SU-DHL-6 (cell line): ENCODE measurements at regions not wholly inside any gene's neighbourhood (a gene's known extent, or its start where the extent isn't known, plus 50 kb on each side); places are given as distances from the start of the nearest gene placed in this dataset.

Experiments
- H2AFZ ChIP-seq: fragments of 200-600 bp; sonication (generic); 2 replicates; pipeline ENCODE4 v1.6.1; 2014; ENCODE audit warnings: low read depth, mild to moderate bottlenecking, moderate library complexity, mixed read lengths, antibody characterized with exemption, low read length; ENCODE audit not compliant: severe bottlenecking
- H3F3A ChIP-seq: fragments of 200-600 bp; shearing (Covaris generic); 2 replicates; pipeline ENCODE4 v1.6.0; 2016; ENCODE audit warnings: antibody characterized with exemption, mild to moderate bottlenecking; ENCODE audit not compliant: insufficient read depth
- H3K27ac ChIP-seq: fragments of 200-600 bp; sonication (generic); 2 replicates; pipeline ENCODE4 v1.5.1; 2016; ENCODE audit warnings: low read depth, mild to moderate bottlenecking, low read length, moderate library complexity, mixed read lengths
- H3K27me3 ChIP-seq: fragments of 200-600 bp; sonication (generic), shearing (Covaris generic); 2 replicates; pipeline ENCODE4 v1.6.0; 2014; ENCODE audit warnings: mild to moderate bottlenecking, low read length
- H3K36me3 ChIP-seq: fragments of 200-600 bp; sonication (generic); 2 replicates; pipeline ENCODE4 v1.6.1; 2014; ENCODE audit warnings: mild to moderate bottlenecking, low read length, mixed read lengths
- H3K4me2 ChIP-seq: fragments of 300-600, 200-600 bp; shearing (Covaris generic), sonication (generic); 2 replicates; pipeline ENCODE4 v1.6.0; 2014; ENCODE audit warnings: low read length, low read depth, mild to moderate bottlenecking; ENCODE audit not compliant: poor library complexity, severe bottlenecking
- H3K4me3 ChIP-seq: fragments of 200-600 bp; sonication (generic); 2 replicates; pipeline ENCODE4 v1.5.1; 2014; ENCODE audit warnings: antibody characterized with exemption, low read length, mild to moderate bottlenecking, mixed read lengths; ENCODE audit not compliant: insufficient read depth, poor library complexity, severe bottlenecking
- H3K79me2 ChIP-seq: fragments of 200-600 bp; sonication (generic); 2 replicates; pipeline ENCODE4 v1.6.1; 2014; ENCODE audit warnings: mild to moderate bottlenecking, low read length, moderate library complexity; ENCODE audit not compliant: insufficient read depth
- H3K9ac ChIP-seq: fragments of 200-600 bp; sonication (generic); 2 replicates; pipeline ENCODE4 v1.7.0; 2014; ENCODE audit warnings: mild to moderate bottlenecking, low read length
- H3K9me2 ChIP-seq: fragments of 200-600 bp; sonication (generic); replicated peaks from 2 replicates; pipeline ENCODE4 v1.6.1; 2014; ENCODE audit warnings: low read length; ENCODE audit not compliant: insufficient read depth
- H3K9me3 ChIP-seq: fragments of 200-600 bp; sonication (generic); 2 replicates; pipeline ENCODE4 v1.6.1; 2014; ENCODE audit warnings: low read length, mixed read lengths; ENCODE audit not compliant: insufficient read depth
- H4K20me1 ChIP-seq: fragments of 200-600 bp; sonication (generic); 2 replicates; pipeline ENCODE4 v1.6.1; 2014; ENCODE audit warnings: low read depth, mild to moderate bottlenecking, antibody characterized with exemption, low read length, moderate library complexity, mixed read lengths
- EZH2phosphoT487 ChIP-seq: fragments of 200-600 bp; sonication (generic), shearing (Covaris generic); conservative IDR thresholded peaks from 2 replicates; pipeline ENCODE4 v1.6.1; 2018; ENCODE audit warnings: mild to moderate bottlenecking, antibody characterized with exemption, low read length, moderate library complexity, mixed read lengths
- TF ChIP-seq, protein P1 (sequence below): fragments of 200-600 bp; sonication (generic); IDR thresholded peaks from one replicate; pipeline ENCODE4 v1.5.1; 2017; ENCODE audit warnings: antibody characterized with exemption, mild to moderate bottlenecking, low read length, moderate library complexity; ENCODE audit not compliant: insufficient read depth, poor library complexity, severe bottlenecking

DNA sequence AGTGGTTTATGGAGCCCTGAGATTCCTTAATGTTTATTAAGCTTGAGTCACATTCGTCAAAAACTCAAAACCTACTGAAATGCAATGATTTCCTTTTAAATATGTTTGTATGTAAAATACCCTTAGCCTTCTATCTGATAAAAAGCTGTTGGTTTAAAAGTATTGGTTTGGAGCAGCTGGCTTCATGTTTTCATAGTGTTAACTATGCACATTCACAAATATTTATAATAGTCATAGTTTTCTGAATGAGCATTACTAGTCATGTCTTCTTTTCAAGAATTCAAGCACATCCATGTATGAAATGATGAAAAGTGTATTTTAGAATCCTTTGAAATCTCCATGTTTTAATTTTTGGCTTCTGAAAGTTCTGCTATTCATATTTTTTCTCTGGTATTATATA, 558.6 kb downstream of the UTRN start:
- Histone ChIP-seq H3K79me2 (no peaks in the 10 kb centered on the region), H3K4me3 (no peak overlapping the region), H3F3A (no peaks in the 10 kb centered on the region), H3K36me3 (no peaks in the 10 kb centered on the region), H3K9ac (no peak overlapping the region), H4K20me1 (no peaks in the 10 kb centered on the region), H3K9me3 (no peaks in the 10 kb centered on the region), H3K4me2 (no peak overlapping the region), H3K9me2 (no peaks in the 10 kb centered on the region), H3K27ac (no peak overlapping the region), H3K27me3 (no peaks in the 10 kb centered on the region), H2AFZ (no peak overlapping the region)
- TF ChIP-seq, protein P1, sequence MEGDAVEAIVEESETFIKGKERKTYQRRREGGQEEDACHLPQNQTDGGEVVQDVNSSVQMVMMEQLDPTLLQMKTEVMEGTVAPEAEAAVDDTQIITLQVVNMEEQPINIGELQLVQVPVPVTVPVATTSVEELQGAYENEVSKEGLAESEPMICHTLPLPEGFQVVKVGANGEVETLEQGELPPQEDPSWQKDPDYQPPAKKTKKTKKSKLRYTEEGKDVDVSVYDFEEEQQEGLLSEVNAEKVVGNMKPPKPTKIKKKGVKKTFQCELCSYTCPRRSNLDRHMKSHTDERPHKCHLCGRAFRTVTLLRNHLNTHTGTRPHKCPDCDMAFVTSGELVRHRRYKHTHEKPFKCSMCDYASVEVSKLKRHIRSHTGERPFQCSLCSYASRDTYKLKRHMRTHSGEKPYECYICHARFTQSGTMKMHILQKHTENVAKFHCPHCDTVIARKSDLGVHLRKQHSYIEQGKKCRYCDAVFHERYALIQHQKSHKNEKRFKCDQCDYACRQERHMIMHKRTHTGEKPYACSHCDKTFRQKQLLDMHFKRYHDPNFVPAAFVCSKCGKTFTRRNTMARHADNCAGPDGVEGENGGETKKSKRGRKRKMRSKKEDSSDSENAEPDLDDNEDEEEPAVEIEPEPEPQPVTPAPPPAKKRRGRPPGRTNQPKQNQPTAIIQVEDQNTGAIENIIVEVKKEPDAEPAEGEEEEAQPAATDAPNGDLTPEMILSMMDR: no peak
- no peak for TF ChIP-seq EZH2phosphoT487

DNA sequence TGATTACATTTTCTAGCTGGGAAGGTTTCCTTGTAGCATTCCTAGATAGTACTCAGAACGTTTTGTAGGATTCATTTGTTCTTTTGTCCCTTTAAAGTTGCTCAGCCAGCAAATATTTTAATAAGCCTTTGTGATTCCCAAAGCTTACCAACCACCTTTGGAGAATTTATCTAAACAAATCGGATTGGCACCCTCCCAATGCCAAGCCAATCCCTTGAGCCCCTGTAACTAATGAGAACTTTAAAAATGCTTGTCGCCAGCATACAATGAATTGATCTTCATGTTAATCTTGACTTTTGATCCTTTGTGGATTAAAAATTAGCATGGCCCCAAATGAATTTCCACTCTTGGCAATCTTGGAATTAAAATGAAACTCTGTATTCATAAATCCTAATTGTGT, 559.5 kb downstream of the UTRN start:
- no peak overlapping the region for H3K9ac ChIP-seq
- H3K9me2 ChIP-seq: no peaks in the 10 kb centered on the region
- no peak for TF ChIP-seq EZH2phosphoT487
- TF ChIP-seq, protein P1: no peak
- no peak overlapping the region for H3K4me2 ChIP-seq
- H4K20me1 ChIP-seq: no peaks in the 10 kb centered on the region
- no peaks in the 10 kb centered on the region for H3F3A ChIP-seq
- no peaks in the 10 kb centered on the region for H3K27me3 ChIP-seq
- no peak overlapping the region for H3K27ac ChIP-seq
- H2AFZ ChIP-seq: no peak overlapping the region
- no peaks in the 10 kb centered on the region for H3K79me2 ChIP-seq
- no peaks in the 10 kb centered on the region for H3K9me3 ChIP-seq
- no peak overlapping the region for H3K4me3 ChIP-seq
- H3K36me3 ChIP-seq: no peaks in the 10 kb centered on the region

DNA sequence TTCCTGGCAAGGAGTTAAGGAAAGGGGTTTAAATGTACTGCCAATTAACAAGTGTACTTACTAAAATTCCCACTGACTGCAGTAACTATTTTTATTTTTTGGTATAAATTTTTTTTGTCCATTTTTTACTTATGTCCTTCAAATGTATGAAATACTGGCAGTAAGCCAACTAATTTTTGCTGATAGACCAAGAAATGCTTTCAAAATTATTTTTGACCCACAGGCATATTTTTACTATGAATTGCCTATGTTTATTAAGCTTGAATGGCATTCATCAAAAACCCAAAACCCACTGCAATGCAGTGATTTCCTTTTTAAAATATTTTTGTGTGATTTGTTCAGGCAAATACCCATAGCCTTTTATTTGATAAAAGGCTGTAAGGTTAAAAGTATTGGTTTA, 560.1 kb downstream of the UTRN start:
- H4K20me1 ChIP-seq: no peaks in the 10 kb centered on the region

More for the DNA sequence above, 560.1 kb downstream of the UTRN start:
- Histone ChIP-seq H3K36me3 (no peaks in the 10 kb centered on the region), H2AFZ (no peak overlapping the region), H3K9me3 (no peaks in the 10 kb centered on the region), H3K27ac (no peak overlapping the region), H3K4me2 (no peak overlapping the region), H3F3A (no peaks in the 10 kb centered on the region), H3K27me3 (no peaks in the 10 kb centered on the region), H3K4me3 (no peak overlapping the region), H3K9me2 (no peaks in the 10 kb centered on the region), H3K79me2 (no peaks in the 10 kb centered on the region), H3K9ac (no peak overlapping the region)
- no peak for TF ChIP-seq EZH2phosphoT487
- TF ChIP-seq, protein P1: no peak
